ENCODE measurements at regions not wholly inside any gene's neighbourhood (a gene's known extent, or its start where the extent isn't known, plus 50 kb on each side); places are given as distances from the start of the nearest gene placed in this dataset.

- DNase-seq: no peak
These were observed 1045.8 kb downstream of the CNTNAP5 start for GRCh38 chr2:125070726-125071505.

DNA sequence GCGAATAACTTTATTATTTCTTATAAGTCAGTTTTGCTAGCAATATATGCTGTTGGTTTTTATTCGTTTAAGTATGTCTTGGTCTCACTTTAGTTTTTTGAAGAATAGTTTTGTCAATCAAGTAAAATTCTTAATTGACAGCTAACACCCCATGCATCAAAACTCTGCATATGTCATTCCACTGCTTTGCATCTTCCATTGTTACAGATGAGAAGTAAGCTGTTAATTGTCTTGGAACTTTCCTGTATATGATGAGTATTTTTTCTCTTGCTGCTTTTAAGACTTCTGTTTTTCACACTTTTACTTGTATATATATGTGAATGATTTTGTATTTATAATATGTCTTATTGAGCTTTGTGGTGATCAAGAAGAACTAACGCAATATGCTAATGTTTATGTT lies 1048.4 kb downstream of the CNTNAP5 start:
- no peak for DNase-seq

DNA sequence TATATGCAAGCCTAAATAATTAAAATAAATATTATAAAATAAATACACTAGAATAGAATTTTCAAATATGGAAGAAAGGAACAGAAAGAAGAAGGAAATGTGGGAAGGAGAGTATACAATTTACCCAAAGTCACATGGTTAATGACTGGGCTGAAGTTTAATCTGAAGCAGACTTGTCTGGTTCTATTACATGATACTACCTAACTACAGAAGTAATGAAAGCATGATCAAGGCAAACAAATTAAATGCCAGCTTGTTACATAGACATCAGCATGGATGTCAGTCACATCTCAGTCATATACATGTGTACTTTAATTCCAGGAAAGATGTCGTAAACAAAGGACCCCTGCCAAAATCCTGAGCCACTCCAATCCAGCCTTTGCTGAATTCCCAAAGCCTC lies 1060.8 kb downstream of the CNTNAP5 start:
- DNase-seq: no peak

DNA sequence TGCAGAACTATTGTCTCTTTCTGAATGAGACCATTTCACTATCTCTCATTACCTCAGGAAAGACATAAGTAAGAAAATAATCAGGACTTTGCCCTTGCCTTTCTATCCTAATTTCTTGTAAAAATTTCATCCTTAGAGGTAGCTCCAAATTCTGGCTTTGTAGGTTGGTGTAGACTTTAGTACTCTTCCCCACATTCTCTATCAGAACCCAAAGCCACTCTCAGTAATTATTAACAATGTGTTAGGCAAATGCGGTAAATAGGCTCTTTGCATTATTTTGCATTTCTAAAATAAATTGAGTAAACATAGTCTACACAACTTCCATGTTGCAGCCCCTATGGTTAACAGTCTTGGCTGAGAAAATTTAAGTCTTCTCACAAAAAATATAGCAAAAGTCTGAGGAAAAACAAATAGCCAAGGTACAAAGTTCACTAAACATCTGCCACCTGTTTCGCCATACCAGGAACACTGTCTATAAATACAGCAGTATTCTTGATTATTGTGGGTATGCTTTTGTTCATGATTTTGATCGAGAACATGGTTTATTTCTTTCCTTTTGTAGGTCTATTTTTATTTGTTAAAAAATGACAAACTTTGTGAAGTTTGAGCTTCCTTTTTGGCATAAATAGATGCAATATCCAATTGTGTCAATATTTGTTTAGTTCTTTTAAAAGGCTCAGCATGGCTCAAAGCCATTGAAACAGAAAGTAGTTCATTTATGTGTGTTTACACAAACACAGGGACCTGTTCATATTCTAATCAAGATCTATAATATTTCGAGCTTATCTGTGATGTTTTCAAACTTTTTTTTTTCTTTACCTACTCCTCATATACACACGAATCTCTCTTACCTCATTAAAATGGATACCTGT lies 1061.5 kb downstream of the CNTNAP5 start:
- DNase-seq: no peak

- no peak for DNase-seq
These were observed 1067.4 kb downstream of the CNTNAP5 start for GRCh38 chr2:125092276-125093009.

DNA sequence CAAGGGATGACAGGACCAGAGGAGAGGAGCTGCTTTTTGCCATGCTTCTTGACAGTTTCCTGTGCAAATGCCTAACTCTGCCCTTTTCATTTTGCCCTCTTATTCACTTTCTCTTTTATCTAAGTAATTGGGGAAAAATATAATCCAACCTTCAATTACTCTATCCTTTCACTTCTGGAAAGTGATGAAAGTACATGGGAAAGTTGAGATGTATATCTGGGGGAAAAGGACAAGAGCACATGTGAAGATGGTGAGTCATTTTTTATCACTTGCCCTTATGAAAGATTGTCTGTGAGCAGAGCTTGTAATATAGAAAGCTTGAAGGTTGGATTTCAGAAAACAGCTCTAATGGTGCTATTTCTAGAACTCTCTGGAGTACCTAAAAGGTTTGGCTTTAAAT lies 1070.7 kb downstream of the CNTNAP5 start:
- no peak for DNase-seq

DNA sequence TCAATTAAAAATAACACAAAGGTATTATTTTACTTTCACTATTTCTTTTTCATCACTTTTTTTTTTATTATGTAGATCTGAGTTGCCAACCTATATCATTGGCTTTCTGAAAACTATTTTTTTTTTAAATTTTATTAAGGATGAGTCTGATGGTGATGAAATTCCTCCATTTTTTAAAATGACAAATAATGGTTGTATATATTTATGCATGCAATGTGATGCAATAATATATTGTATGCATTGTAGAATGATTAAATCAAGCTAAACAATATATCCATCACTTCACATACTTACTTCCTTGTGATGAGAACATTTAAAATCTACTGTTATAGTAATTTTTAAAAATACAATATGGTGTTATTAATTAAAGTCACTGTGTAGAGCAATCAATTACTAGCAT lies 1081.6 kb downstream of the CNTNAP5 start:
- DNase-seq: no peak

DNA sequence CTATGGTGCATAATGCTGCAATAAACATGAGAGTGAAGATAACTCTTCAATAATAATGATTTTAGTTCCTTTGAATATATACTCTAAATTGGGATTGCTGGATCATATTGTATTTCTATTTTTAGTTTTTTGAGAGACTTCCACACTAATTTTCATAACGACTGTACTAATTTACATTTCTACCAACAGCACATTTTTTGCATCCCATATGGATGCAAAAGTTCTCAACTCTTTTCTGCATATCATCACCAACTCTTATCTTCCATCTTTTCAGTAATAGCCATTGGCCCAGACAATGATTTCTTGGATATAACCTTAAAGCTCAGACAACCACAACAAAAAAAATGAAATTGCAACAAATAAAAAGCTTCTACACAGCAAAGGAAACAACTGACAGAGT lies 1082.4 kb downstream of the CNTNAP5 start:
- no peak for DNase-seq

DNA sequence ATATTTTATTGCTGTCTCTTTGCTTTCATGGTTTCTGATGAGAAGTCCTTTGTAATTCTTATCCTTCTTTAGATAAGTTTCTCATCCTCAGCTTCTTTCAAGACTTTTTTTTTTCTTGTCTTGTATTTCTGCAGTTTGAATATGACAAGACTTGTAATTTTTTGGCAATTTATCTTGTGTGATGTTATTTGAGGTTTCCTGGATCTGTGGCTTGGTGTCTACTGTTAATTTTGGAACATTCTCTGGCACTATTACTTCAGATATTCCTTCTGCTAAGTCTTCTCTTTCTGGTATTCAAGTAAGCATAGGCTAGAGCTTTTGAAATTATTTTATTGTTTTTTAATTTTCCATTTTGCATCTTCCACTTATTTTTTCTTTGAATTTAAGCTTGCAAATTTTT lies 1083.2 kb downstream of the CNTNAP5 start:
- DNase-seq: no peak

GRCh38 chr2:125125902-125126301 lies 1100.8 kb downstream of the CNTNAP5 start:
- DNase-seq: no peak

GRCh38 chr2:125160947-125161346 lies 1135.9 kb downstream of the CNTNAP5 start:
- no peak for DNase-seq

DNA sequence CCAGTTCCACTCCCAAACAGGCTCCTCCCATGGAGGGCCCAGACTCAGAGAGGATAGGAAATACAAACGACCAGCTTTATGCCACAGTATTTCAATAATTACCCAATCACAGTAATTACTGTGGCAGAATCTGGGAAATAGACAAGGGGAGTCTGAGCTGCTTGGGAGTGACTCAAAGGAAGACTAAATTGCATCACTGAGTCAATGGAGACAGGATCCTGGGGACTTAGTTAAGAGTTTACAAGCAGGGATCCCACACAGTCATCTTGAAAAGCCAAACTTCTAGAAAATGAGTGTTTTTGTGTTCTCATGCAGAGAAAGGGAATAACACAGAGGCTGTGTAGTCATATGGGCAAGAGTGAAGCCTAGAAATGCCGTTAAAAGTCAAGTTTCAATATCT lies 1142.1 kb downstream of the CNTNAP5 start:
- DNase-seq: no peak

DNA sequence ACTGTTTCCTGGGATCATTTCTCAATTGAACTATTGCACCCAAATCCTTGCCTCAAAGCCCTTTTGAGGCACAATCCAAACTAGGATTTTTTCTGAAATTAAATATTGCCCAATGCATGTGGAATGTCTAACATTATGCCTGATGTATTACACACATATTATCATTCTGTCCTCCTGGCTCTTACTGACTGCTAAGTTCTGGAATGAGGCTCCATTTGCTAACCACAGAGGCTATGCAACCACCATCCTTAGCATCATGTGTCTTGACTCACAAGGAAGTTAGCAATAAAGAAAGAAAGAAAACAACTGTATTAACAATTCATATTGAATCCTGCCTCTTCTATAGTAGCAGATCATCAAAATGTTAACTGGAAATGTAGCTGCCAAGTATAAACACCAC lies 1142.7 kb downstream of the CNTNAP5 start:
- DNase-seq: no peak

GRCh38 chr2:125168442-125168841 lies 1143.4 kb downstream of the CNTNAP5 start:
- DNase-seq: no peak

DNA sequence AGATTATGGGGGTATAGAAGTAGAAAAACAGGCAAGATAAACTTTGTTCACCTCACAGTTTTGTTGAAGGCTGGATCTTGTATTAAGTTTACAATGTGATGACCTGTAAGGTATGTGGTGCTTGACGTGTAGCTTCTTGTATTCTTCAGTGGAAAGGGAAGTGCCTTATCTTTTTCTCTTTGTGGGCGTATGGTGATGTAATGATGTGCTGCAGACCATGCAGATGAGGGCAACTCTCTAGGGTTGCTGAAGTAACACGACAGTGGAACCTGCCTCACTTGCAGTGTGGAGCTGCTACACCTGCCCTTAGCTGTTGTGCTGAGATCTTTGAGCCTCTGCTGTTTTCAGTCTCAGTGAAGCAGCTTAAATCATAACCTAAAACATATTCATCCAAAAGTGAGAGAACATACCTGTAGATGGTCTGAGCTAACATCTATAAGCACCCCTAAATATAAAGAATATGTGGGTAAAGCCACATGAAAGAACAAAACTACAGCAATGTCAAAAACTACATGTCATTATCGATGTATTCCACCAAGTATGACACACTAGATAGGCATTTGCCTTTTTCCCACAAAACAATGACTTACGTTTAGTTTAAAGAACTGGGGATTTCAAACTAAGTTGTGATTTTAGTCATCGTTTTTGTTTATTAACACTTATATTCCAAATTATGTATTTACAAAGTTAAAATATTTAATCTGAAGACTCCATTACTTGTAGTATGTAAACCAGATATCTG lies 1144.1 kb downstream of the CNTNAP5 start:
- DNase-seq: no peak

- no peak for DNase-seq
These were observed 1144.7 kb downstream of the CNTNAP5 start for GRCh38 chr2:125169764-125170146.

DNA sequence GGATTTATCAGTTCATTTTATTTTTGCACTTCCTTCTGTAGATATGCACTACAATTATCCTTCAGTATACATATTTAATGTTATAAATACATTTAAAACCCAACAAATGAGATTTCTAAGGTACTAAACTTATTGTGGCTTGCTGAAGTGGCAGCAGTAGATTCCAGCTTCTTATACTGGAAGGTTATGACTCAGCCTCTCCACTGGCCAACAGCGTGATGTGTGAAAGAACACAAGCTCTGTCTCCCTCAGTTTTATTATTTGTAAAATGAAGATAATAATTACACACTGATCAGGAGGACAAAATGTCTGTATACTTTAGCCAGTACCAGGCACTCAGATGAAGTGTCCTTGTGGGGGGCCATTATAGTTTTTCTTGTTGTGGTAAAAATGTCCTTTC lies 1147.1 kb downstream of the CNTNAP5 start:
- no peak for DNase-seq

GRCh38 chr2:125175415-125175814 lies 1150.3 kb downstream of the CNTNAP5 start:
- no peak for DNase-seq

GRCh38 chr2:125185691-125186270 lies 1160.7 kb downstream of the CNTNAP5 start:
- no peak for DNase-seq

- DNase-seq: no peak
These were observed 1182.3 kb downstream of the CNTNAP5 start for GRCh38 chr2:125207431-125207830.

DNA sequence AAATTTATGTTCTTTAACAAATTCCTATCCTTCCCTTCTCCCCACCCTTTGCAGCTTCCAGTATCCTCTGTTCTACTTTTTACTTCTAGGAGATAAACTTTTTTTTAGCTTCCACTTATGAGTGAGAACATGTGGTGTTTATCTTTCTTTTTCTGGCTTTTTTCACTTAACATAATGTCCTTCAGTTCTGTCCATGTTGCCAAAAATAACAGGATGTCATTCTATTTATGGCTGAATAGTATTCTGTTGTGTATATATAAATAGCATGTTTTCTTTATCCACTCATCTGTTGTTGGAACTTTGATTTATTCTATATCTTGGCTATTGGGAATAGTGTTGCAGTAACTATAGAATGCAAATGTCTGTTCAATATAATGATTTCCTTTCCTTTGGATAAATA lies 1191.2 kb downstream of the CNTNAP5 start:
- no peak for DNase-seq

DNA sequence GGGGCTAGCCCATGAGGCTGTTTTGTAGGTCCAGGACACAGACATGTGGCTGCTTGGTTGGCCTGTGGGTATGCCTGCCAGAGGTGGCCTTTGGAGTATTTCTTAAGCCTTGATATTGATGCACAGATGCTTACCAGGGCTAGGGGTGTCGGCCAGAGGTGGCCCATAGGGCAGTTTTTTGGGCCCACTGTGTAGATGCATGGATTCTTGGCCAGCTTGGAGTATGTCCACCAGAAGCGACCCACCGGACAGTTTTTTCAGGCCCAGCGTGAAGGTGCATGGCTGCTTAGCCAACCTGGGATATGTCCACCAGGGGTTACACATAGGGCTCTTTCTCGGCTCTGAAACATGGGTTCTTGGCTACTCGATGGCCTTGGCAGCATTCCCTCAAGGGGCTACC lies 1199.1 kb downstream of the CNTNAP5 start:
- no peak for DNase-seq

DNA sequence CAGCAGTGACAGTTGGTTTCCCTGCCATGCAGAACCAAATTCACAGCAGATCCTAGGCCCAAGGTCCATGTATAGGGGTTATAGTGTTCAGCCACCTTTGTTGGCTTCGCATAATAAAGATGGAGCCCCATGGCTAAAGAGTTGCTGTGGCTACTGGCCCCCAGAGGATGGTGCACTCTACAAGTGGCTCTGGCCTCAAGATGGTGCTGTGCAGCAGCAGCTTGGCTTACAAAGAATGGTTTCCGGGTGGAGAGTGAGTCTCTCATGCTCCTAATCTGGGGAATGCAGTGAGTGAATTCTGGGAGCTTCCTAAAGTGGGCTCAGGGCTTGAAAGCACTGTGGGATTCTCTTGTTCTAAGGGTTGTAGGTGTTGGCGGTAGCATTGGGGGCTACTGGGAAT lies 1199.7 kb downstream of the CNTNAP5 start:
- DNase-seq: no peak

All from activated CD4-positive, CD25-positive, alpha-beta regulatory T cell treated with anti-CD3 and anti-CD28 coated beads, Interleukin-2, amount 50 U/mL, for 72 hours (primary cell).